ENCODE measurements at regions not wholly inside any gene's neighbourhood (a gene's known extent, or its start where the extent isn't known, plus 50 kb on each side); places are given as distances from the start of the nearest gene placed in this dataset.
"Not testable (repeated sequence)": the region's sequence is repeated elsewhere in the genome, so short reads cannot be mapped to it uniquely, and the experiment has no call there.

GRCh38 chr1:234833118-234833517, 223.1 kb upstream of the IRF2BP2 start:
- no peak overlapping the region for H3K4me3 ChIP-seq (ENCODE audit: low read depth, low read length)
- no peak for TF ChIP-seq CTCF (conservative IDR thresholded peaks at IDR 0.05; ENCODE audit: low read depth, low read length)
- no peak for DNase-seq (ENCODE audit: low read depth)

- DNase-seq (ENCODE audit: low read depth): no peak
- H3K4me3 ChIP-seq (ENCODE audit: low read depth, low read length): no peak overlapping the region
- no peak for TF ChIP-seq CTCF (conservative IDR thresholded peaks at IDR 0.05; ENCODE audit: low read depth, low read length)
Observed at GRCh38 chr1:234827656-234828055, 217.7 kb upstream of the IRF2BP2 start.

- no peak for DNase-seq (ENCODE audit: low read depth)
- no peak for TF ChIP-seq CTCF (conservative IDR thresholded peaks at IDR 0.05; ENCODE audit: low read depth, low read length)
- no peak overlapping the region for H3K4me3 ChIP-seq (ENCODE audit: low read depth, low read length)
Observed at GRCh38 chr1:234827181-234827580, 217.2 kb upstream of the IRF2BP2 start.

- no peak overlapping the region for H3K4me3 ChIP-seq (ENCODE audit: low read depth, low read length)
- TF ChIP-seq CTCF (conservative IDR thresholded peaks at IDR 0.05; ENCODE audit: low read depth, low read length): no peak
- no peak for DNase-seq (ENCODE audit: low read depth)
Observed at GRCh38 chr1:234826352-234826751, 216.4 kb upstream of the IRF2BP2 start.

GRCh38 chr1:234825498-234826165, 215.7 kb upstream of the IRF2BP2 start:
- no peak for TF ChIP-seq CTCF (conservative IDR thresholded peaks at IDR 0.05; ENCODE audit: low read depth, low read length)
- no peak for DNase-seq (ENCODE audit: low read depth)
- H3K4me3 ChIP-seq (ENCODE audit: low read depth, low read length): no peak overlapping the region

- DNase-seq (ENCODE audit: low read depth); H3K4me3 ChIP-seq (ENCODE audit: low read depth, low read length): not testable (repeated sequence)
Observed at GRCh38 chr1:234824836-234825235, 214.9 kb upstream of the IRF2BP2 start.

- DNase-seq (ENCODE audit: low read depth): no peak
- no peak for TF ChIP-seq CTCF (conservative IDR thresholded peaks at IDR 0.05; ENCODE audit: low read depth, low read length)
- H3K4me3 ChIP-seq (ENCODE audit: low read depth, low read length): no peak overlapping the region
Observed at GRCh38 chr1:234823191-234824176, 213.5 kb upstream of the IRF2BP2 start.

All from epithelial cell of proximal tubule (primary cell).